ENCODE measurements at regions not wholly inside any gene's neighbourhood (a gene's known extent, or its start where the extent isn't known, plus 50 kb on each side); places are given as distances from the start of the nearest gene placed in this dataset.

GRCh38 chr20:17029698-17030097 lies 197.1 kb upstream of the PCSK2 start:
- TF ChIP-seq CTCF (IDR thresholded peaks at IDR 0.05; ENCODE audit: borderline replicate concordance, extremely low read depth, low read length, poor library complexity, severe bottlenecking) (no peak), EZH2 (IDR thresholded peaks at IDR 0.05; ENCODE audit: borderline replicate concordance, low read depth, low read length, severe bottlenecking) (no peak)

Data from DND-41 (cell line).